GM10266 (cell line): ENCODE measurements at regions not wholly inside any gene's neighbourhood (a gene's known extent, or its start where the extent isn't known, plus 50 kb on each side); places are given as distances from the start of the nearest gene placed in this dataset.

Experiments used
- DNase-seq: peaks from one replicate; pipeline ENCODE4 v3.0.0; 2012; ENCODE audit errors: extremely low spot score
- TF ChIP-seq, protein P1 (sequence below): IDR thresholded peaks from 2 replicates; pipeline ENCODE4 v1.5.1; 2012; ENCODE audit warnings: mild to moderate bottlenecking, low read depth; ENCODE audit not compliant: control insufficient read depth, insufficient read depth; ENCODE audit errors: missing control alignments

DNA sequence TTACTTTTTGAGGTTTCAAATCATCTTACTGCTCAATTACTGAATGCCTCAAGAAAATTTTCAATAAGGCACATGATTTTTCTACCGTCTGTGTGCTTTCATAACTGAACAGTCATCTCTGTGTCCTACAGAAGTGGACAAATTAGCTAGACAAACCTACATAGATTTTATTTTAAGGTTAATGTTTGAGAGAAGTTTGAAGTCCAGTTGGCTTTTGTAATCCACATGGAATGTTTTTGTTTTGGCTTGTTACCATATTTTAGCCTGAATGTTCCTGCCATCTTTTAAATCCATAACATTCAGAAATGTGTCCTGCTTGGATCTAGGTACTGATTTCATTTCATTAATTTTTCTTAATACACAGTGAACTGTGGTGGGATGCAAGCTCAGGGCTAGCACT is 730.1 kb downstream of the IGSF11 start:
- TF ChIP-seq, protein P1, sequence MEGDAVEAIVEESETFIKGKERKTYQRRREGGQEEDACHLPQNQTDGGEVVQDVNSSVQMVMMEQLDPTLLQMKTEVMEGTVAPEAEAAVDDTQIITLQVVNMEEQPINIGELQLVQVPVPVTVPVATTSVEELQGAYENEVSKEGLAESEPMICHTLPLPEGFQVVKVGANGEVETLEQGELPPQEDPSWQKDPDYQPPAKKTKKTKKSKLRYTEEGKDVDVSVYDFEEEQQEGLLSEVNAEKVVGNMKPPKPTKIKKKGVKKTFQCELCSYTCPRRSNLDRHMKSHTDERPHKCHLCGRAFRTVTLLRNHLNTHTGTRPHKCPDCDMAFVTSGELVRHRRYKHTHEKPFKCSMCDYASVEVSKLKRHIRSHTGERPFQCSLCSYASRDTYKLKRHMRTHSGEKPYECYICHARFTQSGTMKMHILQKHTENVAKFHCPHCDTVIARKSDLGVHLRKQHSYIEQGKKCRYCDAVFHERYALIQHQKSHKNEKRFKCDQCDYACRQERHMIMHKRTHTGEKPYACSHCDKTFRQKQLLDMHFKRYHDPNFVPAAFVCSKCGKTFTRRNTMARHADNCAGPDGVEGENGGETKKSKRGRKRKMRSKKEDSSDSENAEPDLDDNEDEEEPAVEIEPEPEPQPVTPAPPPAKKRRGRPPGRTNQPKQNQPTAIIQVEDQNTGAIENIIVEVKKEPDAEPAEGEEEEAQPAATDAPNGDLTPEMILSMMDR, result no peak

DNA sequence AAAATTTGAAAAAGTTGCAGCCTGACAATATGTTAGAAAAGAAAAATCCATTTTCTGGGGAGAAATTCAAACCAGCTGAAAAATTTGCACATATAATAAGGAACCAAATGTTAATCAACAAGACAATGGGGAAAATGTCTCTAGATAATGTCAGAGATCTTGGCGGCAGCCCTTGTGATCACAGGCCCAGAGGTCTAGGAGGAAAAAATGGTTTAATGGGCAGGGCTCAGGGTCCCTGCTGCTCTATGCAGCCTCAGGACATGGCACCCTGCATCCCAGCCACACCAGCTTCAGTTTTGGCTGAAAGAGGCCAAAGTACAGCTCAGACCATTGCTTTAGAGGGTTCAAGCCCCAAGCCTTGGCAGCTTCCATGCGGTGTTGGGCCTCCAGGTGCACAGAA is 701.9 kb downstream of the IGSF11 start:
- no peak for DNase-seq

More for the DNA sequence above, 730.1 kb downstream of the IGSF11 start:
- no peak for DNase-seq

DNA sequence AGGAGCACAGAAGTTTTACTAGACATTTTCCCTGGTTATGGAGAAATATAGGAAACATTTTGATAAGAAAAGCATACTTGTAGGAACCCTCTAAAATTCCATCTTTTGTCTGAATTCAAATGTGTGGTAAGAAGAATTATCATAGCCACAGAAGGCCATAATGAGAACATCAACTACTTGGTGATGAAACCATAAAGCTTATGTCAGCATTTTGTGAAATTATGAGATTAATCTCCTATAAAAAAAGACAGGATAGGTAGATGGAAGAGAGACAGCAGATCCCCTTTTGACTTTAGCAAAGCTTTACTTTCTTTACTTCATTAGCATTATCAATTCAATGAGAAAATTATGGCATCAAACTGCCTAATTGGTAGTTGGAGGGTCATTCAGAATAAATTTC is 697.0 kb downstream of the IGSF11 start:
- no peak for DNase-seq
- TF ChIP-seq, protein P1, result no peak

More for the DNA sequence above, 701.9 kb downstream of the IGSF11 start:
- TF ChIP-seq, protein P1, result no peak

DNA sequence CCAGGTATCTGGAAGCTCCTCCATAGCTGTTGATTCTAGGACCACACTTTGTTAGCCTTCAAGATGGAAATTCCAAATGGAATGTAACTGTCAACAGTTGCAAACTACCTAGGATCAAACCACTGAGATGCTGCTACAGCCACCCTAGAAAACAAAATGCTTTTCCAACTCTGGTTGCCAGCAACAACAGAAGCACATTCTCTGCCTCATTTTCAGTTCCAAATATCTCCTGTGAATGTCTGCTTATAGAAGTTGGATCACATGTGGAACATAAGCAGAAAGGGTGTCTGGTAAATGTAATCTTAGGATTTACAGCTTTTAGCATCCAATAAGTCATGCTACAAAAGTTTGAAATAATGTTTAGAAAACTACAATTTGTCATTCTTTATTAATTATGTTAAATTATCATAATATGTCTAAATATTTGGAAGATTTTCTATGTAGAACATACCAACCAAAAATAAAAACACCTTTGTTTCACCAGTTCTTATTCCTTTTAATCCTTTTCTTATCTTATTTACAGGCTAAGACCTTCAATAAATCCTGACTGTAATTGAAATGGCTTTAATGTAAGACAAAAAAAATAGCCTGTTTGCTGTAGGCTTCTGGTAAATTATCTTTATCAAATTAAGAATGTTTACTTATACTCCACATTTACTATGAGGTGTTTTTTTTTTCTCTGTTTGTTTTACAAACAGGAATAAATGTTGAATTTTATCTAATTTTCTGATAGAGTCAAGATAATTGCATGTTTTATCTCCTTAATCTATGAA is 687.1 kb downstream of the IGSF11 start:
- TF ChIP-seq, protein P1, result no peak
- DNase-seq, result no peak

DNA sequence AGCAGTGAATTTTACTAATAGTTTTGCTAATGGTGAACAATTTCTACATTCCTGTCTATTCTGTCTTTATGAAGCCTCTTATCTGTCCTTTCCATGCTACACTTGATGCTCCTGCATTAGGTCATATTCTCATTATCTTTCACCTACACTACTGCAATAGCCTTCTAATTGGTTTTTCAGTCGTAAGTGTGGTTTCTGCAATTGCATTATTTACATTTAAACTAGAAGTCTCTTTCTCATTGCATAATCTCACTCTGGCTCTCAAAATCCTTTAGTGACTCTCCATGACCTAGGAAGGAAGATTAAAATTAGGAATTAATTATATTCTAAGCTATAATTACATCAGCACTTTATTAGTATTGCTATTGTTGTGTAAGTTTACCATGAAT is 686.5 kb downstream of the IGSF11 start:
- TF ChIP-seq, protein P1, result no peak
- DNase-seq, result no peak

DNA sequence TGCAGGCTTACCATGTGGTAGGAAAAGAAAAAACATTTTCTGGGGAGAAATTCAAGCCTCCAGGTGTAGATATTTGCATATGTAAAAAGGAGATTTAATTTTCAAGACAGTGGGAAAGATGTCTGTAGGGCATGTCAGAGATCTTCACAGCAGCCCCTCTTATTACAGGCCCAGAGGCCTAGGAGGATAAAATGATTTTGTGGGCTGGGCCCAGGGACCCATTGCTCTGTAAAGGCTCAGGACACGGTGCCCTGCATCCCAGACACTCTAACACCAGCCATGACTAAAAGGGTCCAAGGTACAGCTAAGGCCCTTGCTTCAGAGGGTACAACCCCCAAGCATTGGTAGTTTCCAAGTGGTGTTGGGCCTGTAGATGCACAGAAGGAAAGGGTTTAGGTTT is 680.1 kb downstream of the IGSF11 start:
- DNase-seq, result no peak
- TF ChIP-seq, protein P1, result no peak

DNA sequence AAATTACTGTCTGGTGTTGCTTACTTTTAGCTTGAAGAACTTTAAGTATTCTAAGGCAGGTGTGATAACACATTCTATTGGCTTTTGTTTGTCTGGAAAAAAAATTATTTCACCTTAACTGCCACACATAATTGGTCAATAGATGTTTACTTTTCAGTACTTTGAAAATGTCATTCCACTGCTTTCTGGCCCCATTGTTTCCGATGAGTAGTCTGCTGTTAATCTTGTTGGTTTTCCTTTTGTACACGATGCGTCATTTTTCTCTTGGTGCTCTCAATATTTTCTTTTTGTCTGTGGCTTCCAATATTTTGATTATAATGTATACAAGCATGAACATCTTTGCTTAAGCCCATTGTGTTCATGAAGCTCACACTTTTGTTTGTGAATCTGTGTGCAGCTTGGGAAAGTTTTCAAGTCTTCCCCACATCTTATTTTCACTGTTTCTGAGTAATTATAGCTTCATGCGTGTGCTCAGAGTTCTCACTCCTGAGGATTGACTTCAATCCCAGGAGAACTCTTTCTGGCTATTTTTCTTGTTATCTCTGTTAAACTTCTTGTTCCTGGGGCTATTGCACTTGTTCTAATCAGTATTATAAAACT is 664.7 kb downstream of the IGSF11 start:
- TF ChIP-seq, protein P1, result no peak
- DNase-seq, result no peak
